ENCODE measurements at regions not wholly inside any gene's neighbourhood (a gene's known extent, or its start where the extent isn't known, plus 50 kb on each side); places are given as distances from the start of the nearest gene placed in this dataset.
A peak's percentile ranks its signal among the peaks of the same experiment; 100 is the strongest.

- no peaks in the 10 kb centered on the region for H3K4me1 ChIP-seq (ENCODE audit: insufficient read depth, low read length, poor library complexity, severe bottlenecking)
- H3K36me3 ChIP-seq (ENCODE audit: insufficient read depth, low read length): no peaks in the 10 kb centered on the region
- H3K9me3 ChIP-seq (ENCODE audit: insufficient read depth, low read depth, low read length): no peaks in the 10 kb centered on the region
- peak; percentile 39 for TF ChIP-seq CTCF (conservative IDR thresholded peaks at IDR 0.05; ENCODE audit: low read length)
- no peak for TF ChIP-seq EZH2phosphoT487 (IDR thresholded peaks at IDR 0.05; ENCODE audit: borderline replicate concordance)
- H3K4me2 ChIP-seq (ENCODE audit: low read depth, low read length, poor library complexity, severe bottlenecking): no peak overlapping the region
- H3K79me2 ChIP-seq (ENCODE audit: insufficient read depth, low read length): no peaks in the 10 kb centered on the region
- H3K9me2 ChIP-seq (replicated peaks; ENCODE audit: low read depth, low read length): no peaks in the 10 kb centered on the region
- H4K20me1 ChIP-seq (ENCODE audit: insufficient read depth, low read length, poor library complexity, severe bottlenecking): no peaks in the 10 kb centered on the region
- no peak overlapping the region for H3K9ac ChIP-seq (ENCODE audit: low read depth, low read length, poor library complexity, severe bottlenecking)
- no peaks in the 10 kb centered on the region for H3K27me3 ChIP-seq (ENCODE audit: insufficient read depth, low read length, poor library complexity, severe bottlenecking)
- H2AFZ ChIP-seq (ENCODE audit: low read length): no peak overlapping the region
- no peak overlapping the region for H3K4me3 ChIP-seq (ENCODE audit: low read length, poor library complexity, severe bottlenecking)
- H3F3A ChIP-seq (ENCODE audit: low read depth): no peaks in the 10 kb centered on the region
These were observed 71.4 kb upstream of the FAM98A start for GRCh38 chr2:33670392-33670937.

GRCh38 chr2:33666879-33667278, 67.8 kb upstream of the FAM98A start:
- Histone ChIP-seq H3K79me2 (ENCODE audit: insufficient read depth, low read length) (no peaks in the 10 kb centered on the region), H3F3A (ENCODE audit: low read depth) (no peaks in the 10 kb centered on the region), H4K20me1 (ENCODE audit: insufficient read depth, low read length, poor library complexity, severe bottlenecking) (no peaks in the 10 kb centered on the region), H3K27me3 (ENCODE audit: insufficient read depth, low read length, poor library complexity, severe bottlenecking) (no peaks in the 10 kb centered on the region), H3K9ac (ENCODE audit: low read depth, low read length, poor library complexity, severe bottlenecking) (no peak overlapping the region), H3K4me2 (ENCODE audit: low read depth, low read length, poor library complexity, severe bottlenecking) (no peak overlapping the region), H3K36me3 (ENCODE audit: insufficient read depth, low read length) (no peaks in the 10 kb centered on the region), H3K9me2 (replicated peaks; ENCODE audit: low read depth, low read length) (no peaks in the 10 kb centered on the region), H3K4me3 (ENCODE audit: low read length, poor library complexity, severe bottlenecking) (no peak overlapping the region), H3K4me1 (ENCODE audit: insufficient read depth, low read length, poor library complexity, severe bottlenecking) (no peaks in the 10 kb centered on the region), H3K9me3 (ENCODE audit: insufficient read depth, low read depth, low read length) (0 out of 2 replicates have a peak, but pooled peaks cover 6% of the 10 kb centered on the region), H2AFZ (ENCODE audit: low read length) (no peak overlapping the region)
- TF ChIP-seq EZH2phosphoT487 (IDR thresholded peaks at IDR 0.05; ENCODE audit: borderline replicate concordance) (no peak), CTCF (conservative IDR thresholded peaks at IDR 0.05; ENCODE audit: low read length) (no peak)

GRCh38 chr2:33665039-33665438, 65.9 kb upstream of the FAM98A start:
- TF ChIP-seq CTCF (conservative IDR thresholded peaks at IDR 0.05; ENCODE audit: low read length) (no peak), EZH2phosphoT487 (IDR thresholded peaks at IDR 0.05; ENCODE audit: borderline replicate concordance) (no peak)
- Histone ChIP-seq H2AFZ (ENCODE audit: low read length) (no peak overlapping the region), H3K9ac (ENCODE audit: low read depth, low read length, poor library complexity, severe bottlenecking) (no peak overlapping the region), H3K79me2 (ENCODE audit: insufficient read depth, low read length) (no peaks in the 10 kb centered on the region), H3K9me3 (ENCODE audit: insufficient read depth, low read depth, low read length) (0 out of 2 replicates have a peak, but pooled peaks cover 6% of the 10 kb centered on the region), H4K20me1 (ENCODE audit: insufficient read depth, low read length, poor library complexity, severe bottlenecking) (no peaks in the 10 kb centered on the region), H3K36me3 (ENCODE audit: insufficient read depth, low read length) (no peaks in the 10 kb centered on the region), H3K4me3 (ENCODE audit: low read length, poor library complexity, severe bottlenecking) (no peak overlapping the region), H3K4me2 (ENCODE audit: low read depth, low read length, poor library complexity, severe bottlenecking) (no peak overlapping the region), H3K4me1 (ENCODE audit: insufficient read depth, low read length, poor library complexity, severe bottlenecking) (no peaks in the 10 kb centered on the region), H3K27me3 (ENCODE audit: insufficient read depth, low read length, poor library complexity, severe bottlenecking) (no peaks in the 10 kb centered on the region), H3F3A (ENCODE audit: low read depth) (no peaks in the 10 kb centered on the region), H3K9me2 (replicated peaks; ENCODE audit: low read depth, low read length) (no peaks in the 10 kb centered on the region)
